ENCODE measurements at regions not wholly inside any gene's neighbourhood (a gene's known extent, or its start where the extent isn't known, plus 50 kb on each side); places are given as distances from the start of the nearest gene placed in this dataset.

DNA sequence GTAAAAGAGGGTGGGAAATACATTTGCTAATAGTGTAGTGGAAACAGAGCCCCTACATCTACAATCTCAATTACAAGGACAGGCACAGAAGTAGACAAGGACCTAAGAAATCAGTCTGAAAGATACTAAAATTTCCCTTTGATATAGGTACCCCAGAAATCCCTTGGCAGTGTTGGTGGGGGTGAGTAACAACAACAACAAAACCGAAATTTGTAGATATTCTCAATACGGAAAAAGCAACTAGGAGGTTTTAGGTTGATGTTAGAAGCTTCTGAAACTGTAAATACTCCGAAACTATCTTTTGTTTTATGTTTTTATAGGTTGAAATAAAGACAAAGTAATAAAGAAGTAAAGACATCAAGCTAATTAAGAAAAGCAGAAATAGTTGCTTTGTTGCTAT lies 323.1 kb upstream of the CBLB start:
- Mint-ChIP-seq H3K4me3 (no peak overlapping the region), H3K36me3 (peaks cover 60% of the 10 kb centered on the region), H3K4me1 (peaks cover 28% of the 10 kb centered on the region), H3K27me3 (no peaks in the 10 kb centered on the region), H3K9me3 (ENCODE audit: low read depth) (peaks cover 15% of the 10 kb centered on the region), H3K27ac (no peak overlapping the region)
- CTCF ChIA-PET = no interaction called here
- DNase-seq (no peak), ATAC-seq (no peak)

DNA sequence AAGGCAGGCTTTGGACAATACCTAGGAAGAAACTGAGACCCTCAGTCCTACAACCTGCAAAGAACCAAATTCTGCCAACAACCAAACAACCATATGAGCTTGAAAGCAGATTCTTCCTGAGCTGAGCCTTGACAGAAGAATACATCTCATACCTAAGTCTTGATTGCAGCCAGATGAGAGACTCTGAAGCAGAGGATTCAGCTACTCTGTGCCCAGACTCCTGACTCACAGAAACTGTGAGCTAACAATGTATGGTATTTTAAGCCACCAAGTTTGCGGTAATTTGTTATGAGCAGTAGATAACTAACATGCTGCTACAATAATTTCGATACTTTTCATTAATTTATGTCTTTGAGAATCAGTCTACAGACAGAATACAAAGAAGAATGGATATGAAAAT lies 325.1 kb upstream of the CBLB start:
- H3K27me3 Mint-ChIP-seq = no peaks in the 10 kb centered on the region
- no peak for ATAC-seq
- no peak overlapping the region for H3K4me3 Mint-ChIP-seq
- H3K4me1 Mint-ChIP-seq = peaks cover 27% of the 10 kb centered on the region
- CTCF ChIA-PET = interaction anchor here (0.9 kb wide), 1 partner anchor 36 kb away, joined by 3 read pairs; no protein-coding TSS in a partner anchor
- peaks cover 19% of the 10 kb centered on the region for H3K9me3 Mint-ChIP-seq (ENCODE audit: low read depth)
- DNase-seq = no peak
- H3K27ac Mint-ChIP-seq = no peak overlapping the region
- peaks cover 66% of the 10 kb centered on the region for H3K36me3 Mint-ChIP-seq

DNA sequence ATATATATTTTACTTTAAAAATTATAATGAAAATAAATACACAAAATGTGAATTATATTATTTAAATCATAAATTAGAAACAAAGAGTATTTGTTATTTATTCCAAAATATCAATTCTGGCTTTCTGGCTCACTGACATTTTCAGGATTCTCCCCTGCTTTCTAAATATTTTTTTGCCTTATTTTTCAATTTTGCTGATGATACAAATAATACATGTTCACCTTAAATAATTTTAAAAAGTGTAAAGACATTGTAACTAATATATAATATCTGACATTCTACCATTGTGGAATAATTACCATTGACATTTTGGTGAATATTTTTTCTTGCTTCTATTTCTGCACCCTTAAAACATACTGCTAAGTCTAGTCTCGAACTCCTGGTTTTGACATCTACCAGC lies 325.9 kb upstream of the CBLB start:
- Mint-ChIP-seq H3K36me3 (peaks cover 62% of the 10 kb centered on the region), H3K9me3 (ENCODE audit: low read depth) (peaks cover 19% of the 10 kb centered on the region), H3K27ac (no peak overlapping the region), H3K27me3 (no peaks in the 10 kb centered on the region), H3K4me1 (peaks cover 27% of the 10 kb centered on the region), H3K4me3 (no peak overlapping the region)
- ATAC-seq (no peak), DNase-seq (no peak)
- CTCF ChIA-PET = no interaction called here

DNA sequence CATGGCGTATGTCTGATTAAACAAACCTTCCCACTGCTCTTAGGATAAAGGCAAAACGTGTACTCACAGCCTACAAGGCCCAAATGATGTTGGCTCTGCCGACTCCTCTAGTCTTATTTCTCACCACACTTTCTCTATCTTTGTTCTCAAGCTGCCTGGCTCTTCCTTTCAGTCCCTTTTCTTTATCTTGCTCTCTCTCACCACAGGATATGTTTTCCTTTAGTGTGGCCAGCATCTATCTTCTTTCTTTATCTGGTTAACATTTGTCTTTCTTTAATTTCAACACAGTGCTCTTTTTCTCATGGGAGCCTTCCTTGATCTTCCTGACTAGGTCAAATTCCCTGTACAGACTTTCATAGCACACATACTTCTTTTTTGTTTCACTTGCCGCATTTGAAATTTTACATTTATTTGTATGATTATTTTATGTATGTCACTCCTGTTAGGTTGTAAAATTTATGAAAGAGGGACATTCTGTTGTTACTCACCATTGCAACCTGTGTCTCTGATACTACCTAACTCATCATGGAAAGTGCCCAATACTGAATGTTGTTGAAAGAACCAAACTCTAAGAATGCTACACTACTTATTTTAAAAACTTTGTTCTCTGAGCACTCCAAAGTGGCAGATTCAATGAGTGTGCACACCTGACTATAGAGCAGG lies 328.9 kb upstream of the CBLB start:
- ATAC-seq = no peak
- H3K27ac Mint-ChIP-seq = no peak overlapping the region
- H3K9me3 Mint-ChIP-seq (ENCODE audit: low read depth) = peaks cover 18% of the 10 kb centered on the region
- peaks cover 14% of the 10 kb centered on the region for H3K4me1 Mint-ChIP-seq
- H3K27me3 Mint-ChIP-seq = no peaks in the 10 kb centered on the region
- no peak for DNase-seq
- CTCF ChIA-PET = no interaction called here
- peaks cover 54% of the 10 kb centered on the region for H3K36me3 Mint-ChIP-seq
- no peak overlapping the region for H3K4me3 Mint-ChIP-seq

DNA sequence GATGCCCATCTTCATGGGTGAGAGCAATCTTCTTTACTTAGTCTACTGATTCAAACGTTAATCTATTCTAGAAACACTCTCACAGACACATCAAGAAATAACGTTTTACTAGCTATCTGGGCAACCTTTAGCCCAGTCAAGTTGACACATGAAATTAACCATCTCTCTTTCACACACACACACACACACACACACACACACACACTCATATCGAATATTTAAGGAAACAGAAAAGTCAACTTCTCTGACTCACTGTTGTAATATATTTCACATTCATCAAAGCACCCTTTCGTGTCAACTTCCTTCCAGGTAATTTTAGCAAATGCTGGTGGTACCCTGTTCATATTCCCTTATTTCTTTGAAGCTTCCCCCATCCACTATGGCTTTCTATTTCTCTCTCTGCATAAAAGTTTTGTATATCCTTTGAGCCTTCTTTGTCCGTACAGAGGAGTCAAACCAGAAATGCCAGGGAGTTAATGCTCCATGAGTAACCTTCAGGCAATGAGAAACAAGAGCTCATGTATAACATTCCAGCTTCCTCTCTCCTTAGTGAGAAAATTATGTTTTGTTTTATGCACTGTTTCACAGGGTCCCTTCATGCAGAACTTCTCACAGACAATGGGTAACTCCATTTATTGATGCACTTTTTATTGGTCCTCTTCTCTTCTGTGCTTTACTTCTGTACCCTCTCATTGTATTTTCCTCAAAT lies 335.5 kb upstream of the CBLB start:
- H3K27ac Mint-ChIP-seq = peak overlapping the region; percentile 18
- no peak for DNase-seq
- H3K9me3 Mint-ChIP-seq (ENCODE audit: low read depth) = peaks cover 15% of the 10 kb centered on the region
- no peak for ATAC-seq
- H3K4me1 Mint-ChIP-seq = peaks cover 37% of the 10 kb centered on the region
- H3K36me3 Mint-ChIP-seq = peaks cover 37% of the 10 kb centered on the region
- no peaks in the 10 kb centered on the region for H3K27me3 Mint-ChIP-seq
- CTCF ChIA-PET = no interaction called here
- no peak overlapping the region for H3K4me3 Mint-ChIP-seq

DNA sequence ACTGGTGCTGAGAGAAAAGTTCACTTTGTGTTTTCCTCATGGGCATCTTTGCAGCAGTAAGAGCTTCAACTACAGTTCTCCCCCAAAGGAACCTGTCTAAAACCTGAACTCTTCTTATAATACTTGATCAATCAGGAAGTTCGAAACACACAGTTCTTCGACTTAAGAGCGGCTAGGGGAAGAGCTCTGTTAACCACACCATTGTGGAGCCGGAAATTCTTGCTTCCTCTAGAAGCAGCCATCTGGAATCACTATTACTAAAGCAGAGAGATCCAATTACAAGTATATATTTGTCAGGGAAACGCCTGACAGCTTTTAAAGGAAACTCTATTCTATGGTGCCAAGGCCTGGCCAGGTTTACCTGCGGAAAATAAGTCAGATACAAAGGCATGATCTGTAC lies 337.3 kb upstream of the CBLB start:
- Mint-ChIP-seq H3K27me3 (no peaks in the 10 kb centered on the region), H3K9me3 (ENCODE audit: low read depth) (peaks cover 15% of the 10 kb centered on the region), H3K27ac (peak overlapping the region; percentile 90), H3K4me3 (peak overlapping the region; percentile 55), H3K4me1 (peaks cover 47% of the 10 kb centered on the region), H3K36me3 (peaks cover 31% of the 10 kb centered on the region)
- peak; percentile 57 for DNase-seq
- CTCF ChIA-PET = interaction anchor here (0.7 to 1.6 kb wide), 4 partner anchors 10 to 504 kb away, joined by 3 to 5 read pairs (median 4); no protein-coding TSS in a partner anchor
- peak; percentile 74 for ATAC-seq

DNA sequence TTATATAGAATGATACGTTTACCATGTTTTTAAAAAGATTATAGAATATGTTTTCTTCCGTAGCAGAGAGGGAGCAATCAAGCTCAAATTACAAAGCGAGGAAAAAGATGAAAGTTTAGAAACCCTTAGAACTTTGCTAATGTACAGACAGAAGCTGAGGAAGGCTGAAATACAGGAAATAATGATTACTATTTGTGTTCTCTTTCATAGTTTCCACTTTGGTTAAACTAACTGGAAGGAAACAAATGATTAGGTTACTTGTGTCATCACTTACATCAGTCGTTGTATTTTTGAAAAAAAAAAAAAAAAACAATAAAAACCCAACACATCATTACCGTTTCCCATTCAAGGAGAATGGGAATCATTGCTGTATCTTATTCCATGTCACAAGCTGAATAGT lies 337.8 kb upstream of the CBLB start:
- H3K4me1 Mint-ChIP-seq = peaks cover 49% of the 10 kb centered on the region
- ATAC-seq (peak; percentile 51), DNase-seq (no peak)
- H3K36me3 Mint-ChIP-seq = peaks cover 31% of the 10 kb centered on the region
- no peaks in the 10 kb centered on the region for H3K27me3 Mint-ChIP-seq
- peak overlapping the region; percentile 90 for H3K27ac Mint-ChIP-seq
- CTCF ChIA-PET = interaction anchor here (0.7 to 1.6 kb wide), 4 partner anchors 9 to 36 kb away, joined by 3 to 5 read pairs (median 4); no protein-coding TSS in a partner anchor
- peaks cover 13% of the 10 kb centered on the region for H3K9me3 Mint-ChIP-seq (ENCODE audit: low read depth)
- H3K4me3 Mint-ChIP-seq = peak overlapping the region; percentile 55

DNA sequence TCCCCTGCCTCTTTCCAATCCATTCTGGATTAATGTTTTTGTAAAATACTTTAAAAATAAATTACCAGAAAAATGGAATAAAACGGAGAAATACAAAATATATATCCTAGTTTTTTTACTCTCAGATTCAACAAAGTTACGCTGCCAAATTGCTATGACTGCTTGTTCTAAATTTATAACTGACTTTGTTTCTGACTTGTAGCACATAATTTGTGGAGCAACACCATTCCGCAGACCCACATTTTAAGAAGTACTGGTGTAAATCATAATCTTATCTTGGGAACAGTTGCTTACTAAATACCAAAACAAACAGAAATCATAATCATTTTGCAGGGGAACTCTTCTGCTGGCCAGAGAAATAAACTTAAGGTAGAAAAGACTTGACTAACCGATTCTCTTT lies 339.4 kb upstream of the CBLB start:
- DNase-seq = no peak
- Mint-ChIP-seq H3K9me3 (ENCODE audit: low read depth) (peaks cover 10% of the 10 kb centered on the region), H3K27ac (peak overlapping the region; percentile 43), H3K4me1 (peaks cover 56% of the 10 kb centered on the region), H3K36me3 (peaks cover 28% of the 10 kb centered on the region), H3K27me3 (no peaks in the 10 kb centered on the region), H3K4me3 (no peak overlapping the region)
- CTCF ChIA-PET = no interaction called here
- ATAC-seq = no peak

DNA sequence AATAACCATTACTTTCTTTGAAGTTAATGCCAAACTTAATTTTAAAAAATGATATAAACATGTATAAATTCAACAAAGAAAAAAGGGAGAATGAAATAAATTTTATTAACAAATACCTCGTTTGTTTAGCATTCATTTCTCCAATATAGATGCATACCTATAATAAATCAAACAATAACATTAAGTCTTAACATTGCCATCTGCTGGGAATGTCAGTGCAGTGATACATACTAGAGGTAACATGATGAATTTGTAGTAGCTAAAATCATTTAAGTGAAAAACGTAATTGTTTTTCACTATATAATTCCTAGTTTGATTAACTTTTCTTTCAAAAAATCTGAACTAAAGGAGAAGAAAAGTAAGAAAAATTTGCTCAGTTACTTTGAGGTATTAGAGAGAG lies 340.2 kb upstream of the CBLB start:
- CTCF ChIA-PET = no interaction called here

DNA sequence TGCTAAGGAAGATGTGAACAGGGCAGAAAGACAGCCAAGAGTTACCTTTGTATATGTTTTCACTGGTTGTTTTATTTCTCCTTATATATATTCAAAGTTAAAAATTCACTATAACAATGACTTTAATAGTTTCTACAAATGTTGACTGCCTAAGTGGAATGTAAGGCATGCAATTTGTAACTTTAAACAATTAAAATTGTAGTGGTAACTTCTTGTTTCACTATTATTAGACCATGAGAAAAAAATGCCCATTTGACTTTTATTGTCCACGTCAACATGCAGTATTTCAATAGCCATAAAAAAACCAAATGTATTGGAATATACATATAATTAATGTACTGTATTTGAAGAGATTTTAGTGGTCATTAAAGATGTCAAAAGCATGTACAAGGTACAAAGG lies 340.7 kb upstream of the CBLB start:
- DNase-seq (no peak), ATAC-seq (no peak)
- Mint-ChIP-seq H3K4me1 (peaks cover 61% of the 10 kb centered on the region), H3K36me3 (peaks cover 25% of the 10 kb centered on the region), H3K27ac (no peak overlapping the region), H3K4me3 (no peak overlapping the region), H3K9me3 (ENCODE audit: low read depth) (peaks cover 7% of the 10 kb centered on the region), H3K27me3 (no peaks in the 10 kb centered on the region)
- CTCF ChIA-PET = no interaction called here

More for the DNA sequence above, 340.2 kb upstream of the CBLB start:
- ATAC-seq (no peak), DNase-seq (no peak)
- Mint-ChIP-seq H3K4me1 (peaks cover 59% of the 10 kb centered on the region), H3K27ac (no peak overlapping the region), H3K9me3 (ENCODE audit: low read depth) (peaks cover 6% of the 10 kb centered on the region), H3K27me3 (no peaks in the 10 kb centered on the region), H3K4me3 (no peak overlapping the region), H3K36me3 (peaks cover 27% of the 10 kb centered on the region)

DNA sequence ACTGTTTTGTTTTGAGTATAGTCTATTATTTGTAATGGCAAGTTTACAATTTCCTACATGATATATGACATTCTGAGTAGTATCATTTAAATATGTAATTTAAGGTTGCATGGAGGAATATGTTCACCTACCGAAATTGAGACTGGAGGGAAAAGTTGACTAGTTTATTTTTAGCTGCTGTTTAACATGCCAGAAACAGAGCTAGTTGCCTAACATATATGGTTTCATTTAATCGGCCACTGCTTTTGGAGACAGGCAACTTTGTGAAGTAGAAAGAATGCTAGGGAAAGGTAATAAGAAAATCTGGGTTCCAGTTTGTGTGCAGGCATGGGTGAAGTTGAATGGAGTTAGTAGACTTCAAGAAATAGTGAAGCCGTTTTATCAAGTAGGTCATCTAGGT lies 342.1 kb upstream of the CBLB start:
- Mint-ChIP-seq H3K4me1 (peaks cover 66% of the 10 kb centered on the region), H3K36me3 (peaks cover 26% of the 10 kb centered on the region), H3K27ac (peak overlapping the region; percentile 83), H3K9me3 (ENCODE audit: low read depth) (peaks cover 2% of the 10 kb centered on the region), H3K4me3 (peak overlapping the region; percentile 54), H3K27me3 (no peaks in the 10 kb centered on the region)
- ATAC-seq = no peak
- DNase-seq = no peak
- CTCF ChIA-PET = interaction anchor here (0.8 kb wide), 1 partner anchor 12 kb away, joined by 3 read pairs; no protein-coding TSS in a partner anchor

DNA sequence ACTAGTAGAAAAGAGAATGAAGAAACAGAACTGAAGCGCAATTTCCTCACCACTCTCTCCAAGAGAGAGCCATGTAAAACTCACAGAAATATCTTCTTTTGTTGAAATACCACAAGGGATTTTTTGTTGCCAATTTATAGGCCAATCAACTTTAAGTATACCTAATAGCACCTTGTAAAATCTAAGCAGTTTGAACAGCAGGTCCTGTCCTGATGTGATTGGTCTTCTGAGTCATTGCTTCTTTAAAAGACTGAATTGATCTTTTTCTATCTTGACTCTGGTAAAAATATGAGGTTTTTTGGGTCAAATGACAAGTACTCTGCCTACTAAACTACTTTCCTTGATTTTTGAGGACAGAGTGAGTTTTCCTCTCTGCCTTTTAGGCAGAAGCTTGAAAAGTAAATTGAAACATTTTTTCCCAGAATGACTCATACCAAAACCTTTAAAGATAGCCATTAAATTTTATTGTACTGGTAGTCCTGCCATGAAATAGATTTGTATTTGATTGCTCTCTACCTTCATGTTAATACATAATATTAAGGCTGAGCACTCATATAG lies 343.9 kb upstream of the CBLB start:
- DNase-seq (no peak), ATAC-seq (no peak)
- peak overlapping the region; percentile 71 for H3K27ac Mint-ChIP-seq
- H3K27me3 Mint-ChIP-seq = no peaks in the 10 kb centered on the region
- peaks cover 8% of the 10 kb centered on the region for H3K9me3 Mint-ChIP-seq (ENCODE audit: low read depth)
- CTCF ChIA-PET = no interaction called here
- peaks cover 54% of the 10 kb centered on the region for H3K4me1 Mint-ChIP-seq
- no peak overlapping the region for H3K4me3 Mint-ChIP-seq
- H3K36me3 Mint-ChIP-seq = peaks cover 35% of the 10 kb centered on the region

DNA sequence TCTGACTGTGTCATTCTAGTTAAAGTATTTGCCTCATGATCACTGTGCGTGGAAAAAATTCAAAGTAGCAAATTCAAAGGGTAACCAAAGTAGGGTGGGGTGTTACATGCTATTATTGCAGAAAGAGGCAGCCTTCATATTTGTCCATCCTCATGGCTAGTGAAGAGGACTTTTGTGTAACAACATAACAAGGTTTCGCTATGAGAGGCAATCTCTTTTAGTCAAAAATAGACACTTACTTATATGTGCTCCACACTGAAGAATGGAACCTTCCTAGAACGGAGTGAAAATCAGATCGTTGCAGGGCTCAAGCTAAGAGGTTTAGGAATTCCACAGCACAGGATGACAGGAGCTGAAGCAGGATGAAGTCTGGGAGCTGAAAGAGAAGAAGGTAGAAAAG lies 345.1 kb upstream of the CBLB start:
- Mint-ChIP-seq H3K36me3 (peaks cover 41% of the 10 kb centered on the region), H3K4me1 (peaks cover 51% of the 10 kb centered on the region), H3K27ac (peak overlapping the region; percentile 77), H3K4me3 (peak overlapping the region; percentile 56), H3K9me3 (ENCODE audit: low read depth) (peaks cover 8% of the 10 kb centered on the region), H3K27me3 (no peaks in the 10 kb centered on the region)
- DNase-seq = no peak
- ATAC-seq = no peak
- CTCF ChIA-PET = interaction anchor here (1.0 kb wide), 1 partner anchor 377 kb away, joined by 3 read pairs; no protein-coding TSS in a partner anchor

DNA sequence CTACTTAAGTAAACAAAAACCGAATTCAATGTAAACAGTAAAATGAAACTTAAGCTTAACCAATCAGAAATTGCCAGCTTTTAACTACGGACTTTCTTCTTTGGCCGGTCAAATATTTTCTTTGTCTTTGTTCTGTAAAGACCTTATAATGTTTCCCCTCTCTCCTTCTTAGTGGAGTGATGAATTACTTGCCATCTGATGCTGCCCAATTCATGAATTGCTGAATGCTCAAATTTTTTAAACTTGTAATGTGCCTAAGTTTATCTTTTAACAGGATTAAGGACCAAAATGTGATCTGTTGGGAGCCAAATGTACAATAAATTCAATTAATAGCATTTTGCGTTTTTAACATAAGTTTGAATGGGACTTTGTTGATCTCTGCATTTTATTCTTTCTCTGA lies 345.8 kb upstream of the CBLB start:
- peaks cover 8% of the 10 kb centered on the region for H3K9me3 Mint-ChIP-seq (ENCODE audit: low read depth)
- H3K36me3 Mint-ChIP-seq = peaks cover 48% of the 10 kb centered on the region
- peak overlapping the region; percentile 26 for H3K4me3 Mint-ChIP-seq
- H3K27me3 Mint-ChIP-seq = no peaks in the 10 kb centered on the region
- ATAC-seq (no peak), DNase-seq (no peak)
- H3K4me1 Mint-ChIP-seq = peaks cover 48% of the 10 kb centered on the region
- H3K27ac Mint-ChIP-seq = peak overlapping the region; percentile 78
- CTCF ChIA-PET = interaction anchor here (1.0 kb wide), 2 partner anchors 11 to 378 kb away, joined by 3 to 6 read pairs; no protein-coding TSS in a partner anchor

Measured in activated CD8-positive, alpha-beta memory T cell treated with anti-CD3 and anti-CD28 coated beads, Interleukin-2, amount 10 ng/mL, durations not matched to agents 7 days and 5 days (primary cell).